ENCODE measurements at regions not wholly inside any gene's neighbourhood (a gene's known extent, or its start where the extent isn't known, plus 50 kb on each side); places are given as distances from the start of the nearest gene placed in this dataset.

- no peaks in the 10 kb centered on the region for H4K20me1 ChIP-seq (ENCODE audit: control insufficient read depth, insufficient read depth, low read length, poor library complexity, severe bottlenecking)
- 100% methylated on average over 1 of the region's 3 CpGs for WGBS (ENCODE audit: insufficient coverage)
- CTCF ChIA-PET: no interaction called here
- H3K27ac Mint-ChIP-seq: no peak overlapping the region
- H3K27ac ChIP-seq (ENCODE audit: low read length in 2 of 2): no peak overlapping the region
- no peaks in the 10 kb centered on the region for H3K36me3 ChIP-seq (replicated peaks in 1 of 2; ENCODE audit: control extremely low read depth in 1 of 2, control insufficient read depth in 1 of 2, extremely low read depth in 1 of 2, insufficient read depth in 2 of 2, low read length in 1 of 2)
- peaks cover 3% of the 10 kb centered on the region for H3K4me1 Mint-ChIP-seq
- no peak overlapping the region for H2AFZ ChIP-seq (ENCODE audit: insufficient read depth, low read depth, low read length, poor library complexity, severe bottlenecking)
- no peaks in the 10 kb centered on the region for H3K27me3 ChIP-seq (replicated peaks in 1 of 4; ENCODE audit: control extremely low read depth in 1 of 4, control insufficient read depth in 3 of 4, insufficient read depth in 4 of 4, low read length in 3 of 4)
- TF ChIP-seq CTCF (IDR thresholded peaks at IDR 0.05): no peak
- no peak for TF ChIP-seq EZH2 (IDR thresholded peaks at IDR 0.05; ENCODE audit: borderline replicate concordance, insufficient read depth, low read depth, low read length, poor library complexity, severe bottlenecking)
- no peaks in the 10 kb centered on the region for H3K27me3 Mint-ChIP-seq
- no peaks in the 10 kb centered on the region for H3K9me3 ChIP-seq (ENCODE audit: control extremely low read depth in 1 of 3, control insufficient read depth in 2 of 3, insufficient read depth in 1 of 3, low read length in 2 of 3)
- H3K4me3 ChIP-seq (ENCODE audit: control extremely low read depth in 1 of 5, extremely low read depth in 1 of 5, insufficient read depth in 1 of 5, low read depth in 2 of 5, low read length in 4 of 5): no peak overlapping the region
- no peak overlapping the region for H3K4me2 ChIP-seq (replicated peaks; ENCODE audit: low read depth, low read length, poor library complexity, severe bottlenecking)
- intact Hi-C loops (cut with micrococcal nuclease): no loop called here
- no peaks in the 10 kb centered on the region for H3K79me2 ChIP-seq (ENCODE audit: control insufficient read depth, insufficient read depth, low read length)
- H3K9me3 Mint-ChIP-seq (ENCODE audit: insufficient read depth): no peaks in the 10 kb centered on the region
- H3K9ac ChIP-seq (ENCODE audit: low read length): no peak overlapping the region
- ATAC-seq (ENCODE audit: low read depth) (no peak), DNase-seq (no peak)
- no peaks in the 10 kb centered on the region for H3K4me1 ChIP-seq (ENCODE audit: control insufficient read depth in 2 of 2, insufficient read depth in 2 of 2, low read length in 2 of 2)
- no peak overlapping the region for H3K4me3 Mint-ChIP-seq
- POLR2A ChIA-PET: no interaction called here
These were observed 767.8 kb upstream of the ZEB2 start for GRCh38 chr2:145287736-145288135.

DNA sequence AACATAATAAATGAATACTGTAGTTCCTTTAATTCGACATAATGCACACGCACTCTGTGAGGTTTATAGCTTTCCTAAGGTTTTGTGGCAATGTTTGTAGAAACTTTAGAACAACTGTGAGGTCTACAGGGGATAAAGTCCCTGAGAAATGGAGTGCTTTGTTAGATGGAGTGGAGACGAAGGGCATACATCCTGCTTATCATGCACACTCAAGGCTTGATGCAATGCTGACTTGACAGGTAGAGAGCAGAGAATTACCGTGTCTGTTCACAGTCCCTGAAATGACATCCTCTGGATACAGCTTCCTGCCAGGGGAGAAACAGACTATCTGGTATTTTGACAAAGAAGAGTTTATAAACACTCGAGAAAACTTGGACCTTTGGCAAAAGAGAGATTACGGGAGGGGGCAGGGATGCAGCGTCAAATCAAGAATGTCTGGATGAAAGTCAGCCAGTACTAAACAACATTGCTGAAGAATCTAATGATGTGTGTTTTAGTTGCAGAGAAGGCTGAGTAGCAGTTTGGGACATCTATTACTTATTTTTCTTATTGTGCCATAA, 766.9 kb upstream of the ZEB2 start:
- H3K79me2 ChIP-seq (ENCODE audit: control insufficient read depth, insufficient read depth, low read length): no peaks in the 10 kb centered on the region
- H2AFZ ChIP-seq (ENCODE audit: insufficient read depth, low read depth, low read length, poor library complexity, severe bottlenecking): no peak overlapping the region
- Mint-ChIP-seq H3K9me3 (ENCODE audit: insufficient read depth) (no peaks in the 10 kb centered on the region), H3K4me1 (peaks cover 3% of the 10 kb centered on the region), H3K27me3 (no peaks in the 10 kb centered on the region), H3K27ac (no peak overlapping the region), H3K4me3 (no peak overlapping the region)
- H4K20me1 ChIP-seq (ENCODE audit: control insufficient read depth, insufficient read depth, low read length, poor library complexity, severe bottlenecking): no peaks in the 10 kb centered on the region
- no peak overlapping the region for H3K9ac ChIP-seq (ENCODE audit: low read length)
- WGBS (ENCODE audit: insufficient coverage): 67% methylated on average over 3 of the region's 7 CpGs
- peaks cover 0 to 3% (median 0%) of the 10 kb centered on the region in 3 donors for H3K9me3 ChIP-seq (ENCODE audit: control extremely low read depth in 1 of 3, control insufficient read depth in 2 of 3, insufficient read depth in 1 of 3, low read length in 2 of 3)
- CTCF ChIA-PET: no interaction called here
- POLR2A ChIA-PET: no interaction called here
- intact Hi-C loops (cut with micrococcal nuclease): no loop called here
- H3K27ac ChIP-seq (ENCODE audit: low read length in 2 of 2): no peak overlapping the region
- DNase-seq: no peak
- no peaks in the 10 kb centered on the region for H3K4me1 ChIP-seq (ENCODE audit: control insufficient read depth in 2 of 2, insufficient read depth in 2 of 2, low read length in 2 of 2)
- no peaks in the 10 kb centered on the region for H3K27me3 ChIP-seq (replicated peaks in 1 of 4; ENCODE audit: control extremely low read depth in 1 of 4, control insufficient read depth in 3 of 4, insufficient read depth in 4 of 4, low read length in 3 of 4)
- TF ChIP-seq EZH2 (IDR thresholded peaks at IDR 0.05; ENCODE audit: borderline replicate concordance, insufficient read depth, low read depth, low read length, poor library complexity, severe bottlenecking) (no peak), CTCF (IDR thresholded peaks at IDR 0.05) (no peak)
- H3K36me3 ChIP-seq (replicated peaks in 1 of 2; ENCODE audit: control extremely low read depth in 1 of 2, control insufficient read depth in 1 of 2, extremely low read depth in 1 of 2, insufficient read depth in 2 of 2, low read length in 1 of 2): no peaks in the 10 kb centered on the region
- H3K4me2 ChIP-seq (replicated peaks; ENCODE audit: low read depth, low read length, poor library complexity, severe bottlenecking): no peak overlapping the region
- no peak for ATAC-seq (ENCODE audit: low read depth)
- H3K4me3 ChIP-seq (ENCODE audit: control extremely low read depth in 1 of 5, extremely low read depth in 1 of 5, insufficient read depth in 1 of 5, low read depth in 2 of 5, low read length in 4 of 5): no peak overlapping the region
